ENCODE measurements at regions not wholly inside any gene's neighbourhood (a gene's known extent, or its start where the extent isn't known, plus 50 kb on each side); places are given as distances from the start of the nearest gene placed in this dataset.
"Not testable (repeated sequence)": the region's sequence is repeated elsewhere in the genome, so short reads cannot be mapped to it uniquely, and the experiment has no call there.

DNA sequence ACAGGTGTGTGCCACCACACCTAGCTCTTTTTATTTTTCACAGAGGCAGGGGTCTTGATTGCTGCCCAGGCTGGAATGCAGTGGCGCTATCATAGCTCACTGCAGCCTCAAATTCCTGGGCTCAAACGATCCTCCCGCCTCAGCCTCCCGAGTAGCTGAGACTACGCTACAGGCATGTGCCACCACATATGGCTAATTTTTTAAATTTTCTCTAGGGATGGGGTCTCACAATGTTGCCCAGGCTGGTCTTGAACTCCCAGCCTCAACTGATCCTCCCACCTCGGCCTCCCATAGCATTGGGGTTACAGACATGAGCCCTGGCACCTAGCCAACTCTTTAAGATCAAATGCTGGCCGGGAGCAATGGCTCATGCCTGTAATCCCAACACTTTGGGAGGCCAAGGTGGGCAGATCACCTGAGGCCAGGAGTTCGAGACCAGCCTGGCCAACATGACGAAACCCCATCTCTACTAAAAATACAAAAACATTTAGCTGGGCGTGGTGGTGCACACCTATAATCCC, 50.6 kb upstream of the MYL10 start:
- H3K4me2 ChIP-seq (ENCODE audit: low read length): not testable (repeated sequence)

DNA sequence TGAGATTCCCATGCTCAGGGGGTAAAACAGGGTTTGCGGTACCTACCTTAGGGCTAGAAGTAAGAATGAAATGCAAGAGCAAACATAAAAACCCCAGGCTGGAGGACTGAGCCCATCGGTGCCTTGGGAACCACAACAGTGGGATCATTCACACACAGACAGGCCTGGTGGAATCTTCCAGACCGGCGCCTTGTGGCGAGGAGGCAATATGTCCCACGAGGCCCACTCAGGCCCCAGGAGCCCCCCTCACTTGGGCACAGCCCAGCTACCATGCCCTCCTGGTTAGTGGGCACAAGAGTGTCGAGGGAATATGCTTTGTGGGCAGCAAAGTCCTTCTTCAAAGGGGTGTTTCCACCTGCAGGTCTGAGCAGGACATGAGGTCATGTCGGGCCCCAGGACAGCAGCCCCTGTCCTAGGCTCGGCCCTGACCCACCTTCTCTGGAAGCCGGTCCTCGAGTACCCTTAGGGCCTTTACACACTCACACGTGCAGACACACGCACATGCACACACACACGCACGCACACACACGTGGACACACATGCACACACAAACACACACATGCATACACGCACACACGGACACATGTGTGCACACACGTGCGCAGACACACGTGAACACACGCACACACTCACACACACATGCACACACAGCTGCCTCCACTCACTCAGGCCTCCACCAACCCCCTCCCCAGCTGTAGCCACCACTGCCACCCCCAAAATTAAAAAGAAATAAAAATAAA, 51.5 kb upstream of the MYL10 start:
- Histone ChIP-seq H3K9me2 (replicated peaks; ENCODE audit: control insufficient read depth, low read length) (no peaks in the 10 kb centered on the region), H3K27me3 (ENCODE audit: control insufficient read depth, low read length) (0 out of 2 replicates have a peak, but pooled peaks cover 2% of the 10 kb centered on the region), H3K79me2 (ENCODE audit: control insufficient read depth, low read length) (no peaks in the 10 kb centered on the region), H3K27ac (ENCODE audit: low read depth, low read length) (no peak overlapping the region), H3K36me3 (ENCODE audit: control insufficient read depth, low read length) (no peaks in the 10 kb centered on the region), H3F3A (ENCODE audit: control insufficient read depth, insufficient read depth) (no peaks in the 10 kb centered on the region), H4K20me1 (ENCODE audit: control insufficient read depth, insufficient read depth, low read depth, low read length) (no peaks in the 10 kb centered on the region), H3K4me2 (ENCODE audit: low read length) (no peak overlapping the region), H3K9me3 (ENCODE audit: control insufficient read depth, insufficient read depth, low read length) (no peaks in the 10 kb centered on the region), H3K4me1 (ENCODE audit: control insufficient read depth, low read length) (no peaks in the 10 kb centered on the region), H3K4me3 (ENCODE audit: low read length) (no peak overlapping the region)
- no peak for TF ChIP-seq EZH2phosphoT487 (IDR thresholded peaks at IDR 0.05; ENCODE audit: borderline replicate concordance, low read length)
- TF ChIP-seq, protein P1, sequence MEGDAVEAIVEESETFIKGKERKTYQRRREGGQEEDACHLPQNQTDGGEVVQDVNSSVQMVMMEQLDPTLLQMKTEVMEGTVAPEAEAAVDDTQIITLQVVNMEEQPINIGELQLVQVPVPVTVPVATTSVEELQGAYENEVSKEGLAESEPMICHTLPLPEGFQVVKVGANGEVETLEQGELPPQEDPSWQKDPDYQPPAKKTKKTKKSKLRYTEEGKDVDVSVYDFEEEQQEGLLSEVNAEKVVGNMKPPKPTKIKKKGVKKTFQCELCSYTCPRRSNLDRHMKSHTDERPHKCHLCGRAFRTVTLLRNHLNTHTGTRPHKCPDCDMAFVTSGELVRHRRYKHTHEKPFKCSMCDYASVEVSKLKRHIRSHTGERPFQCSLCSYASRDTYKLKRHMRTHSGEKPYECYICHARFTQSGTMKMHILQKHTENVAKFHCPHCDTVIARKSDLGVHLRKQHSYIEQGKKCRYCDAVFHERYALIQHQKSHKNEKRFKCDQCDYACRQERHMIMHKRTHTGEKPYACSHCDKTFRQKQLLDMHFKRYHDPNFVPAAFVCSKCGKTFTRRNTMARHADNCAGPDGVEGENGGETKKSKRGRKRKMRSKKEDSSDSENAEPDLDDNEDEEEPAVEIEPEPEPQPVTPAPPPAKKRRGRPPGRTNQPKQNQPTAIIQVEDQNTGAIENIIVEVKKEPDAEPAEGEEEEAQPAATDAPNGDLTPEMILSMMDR (IDR thresholded peaks at IDR 0.05; ENCODE audit: low read depth, low read length, poor library complexity, severe bottlenecking): no peak

More for the DNA sequence above, 50.6 kb upstream of the MYL10 start:
- not testable (repeated sequence) for H3K27ac ChIP-seq (ENCODE audit: low read depth, low read length); H3K27me3 ChIP-seq (ENCODE audit: control insufficient read depth, low read length); H3K9me2 ChIP-seq (replicated peaks; ENCODE audit: control insufficient read depth, low read length); H3K79me2 ChIP-seq (ENCODE audit: control insufficient read depth, low read length); H3K9me3 ChIP-seq (ENCODE audit: control insufficient read depth, insufficient read depth, low read length); H3K4me1 ChIP-seq (ENCODE audit: control insufficient read depth, low read length); H3K36me3 ChIP-seq (ENCODE audit: control insufficient read depth, low read length); H3F3A ChIP-seq (ENCODE audit: control insufficient read depth, insufficient read depth); H3K4me3 ChIP-seq (ENCODE audit: low read length); H4K20me1 ChIP-seq (ENCODE audit: control insufficient read depth, insufficient read depth, low read depth, low read length)

DNA sequence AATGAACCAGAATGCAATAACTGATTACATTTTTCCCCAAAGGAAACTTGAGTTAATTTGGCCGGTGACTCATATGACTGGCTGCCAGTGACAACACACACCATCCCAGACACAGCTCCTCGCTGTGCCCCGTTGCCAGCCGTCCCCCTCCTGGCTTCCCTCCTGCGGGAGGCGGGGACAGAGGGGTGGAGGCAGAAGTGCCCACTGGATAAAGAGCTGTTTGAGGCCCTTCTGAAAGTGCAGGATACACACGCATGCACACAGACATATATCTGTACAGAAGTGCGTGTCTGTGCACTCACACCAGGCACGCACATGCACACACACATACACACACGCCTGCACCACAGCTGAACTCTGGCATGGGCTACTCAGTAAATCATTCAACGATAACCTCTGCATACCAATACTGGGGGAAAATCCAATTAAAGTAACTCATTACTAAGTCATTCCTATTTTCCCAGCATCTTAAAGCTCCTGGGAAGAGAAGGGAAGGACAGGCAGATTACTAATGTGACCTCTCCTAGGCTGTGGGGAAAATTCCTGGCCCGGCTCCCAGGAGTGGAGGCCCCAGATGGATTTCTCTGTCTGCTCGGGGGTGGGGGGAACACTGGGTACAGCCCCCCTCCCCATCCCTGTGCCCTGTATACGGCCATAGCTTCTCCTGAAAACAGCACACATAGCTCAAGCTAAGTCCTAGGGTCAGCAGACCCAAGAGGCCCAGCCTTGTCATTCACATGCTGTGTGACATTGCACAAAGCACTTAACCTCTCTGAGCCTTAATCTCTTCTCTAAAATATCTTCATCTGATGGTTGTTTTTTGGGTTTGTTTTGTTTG, 52.3 kb upstream of the MYL10 start:
- Histone ChIP-seq H3F3A (ENCODE audit: control insufficient read depth, insufficient read depth) (no peaks in the 10 kb centered on the region), H3K36me3 (ENCODE audit: control insufficient read depth, low read length) (no peaks in the 10 kb centered on the region), H3K27ac (ENCODE audit: low read depth, low read length) (no peak overlapping the region), H3K9me2 (replicated peaks; ENCODE audit: control insufficient read depth, low read length) (no peaks in the 10 kb centered on the region), H3K4me1 (ENCODE audit: control insufficient read depth, low read length) (no peaks in the 10 kb centered on the region), H3K4me2 (ENCODE audit: low read length) (no peak overlapping the region), H4K20me1 (ENCODE audit: control insufficient read depth, insufficient read depth, low read depth, low read length) (no peaks in the 10 kb centered on the region), H3K79me2 (ENCODE audit: control insufficient read depth, low read length) (no peaks in the 10 kb centered on the region), H3K27me3 (ENCODE audit: control insufficient read depth, low read length) (0 out of 2 replicates have a peak, but pooled peaks cover 2% of the 10 kb centered on the region), H3K9me3 (ENCODE audit: control insufficient read depth, insufficient read depth, low read length) (no peaks in the 10 kb centered on the region), H3K4me3 (ENCODE audit: low read length) (no peak overlapping the region)
- TF ChIP-seq EZH2phosphoT487 (IDR thresholded peaks at IDR 0.05; ENCODE audit: borderline replicate concordance, low read length): no peak
- TF ChIP-seq, protein P1 (IDR thresholded peaks at IDR 0.05; ENCODE audit: low read depth, low read length, poor library complexity, severe bottlenecking): no peak

DNA sequence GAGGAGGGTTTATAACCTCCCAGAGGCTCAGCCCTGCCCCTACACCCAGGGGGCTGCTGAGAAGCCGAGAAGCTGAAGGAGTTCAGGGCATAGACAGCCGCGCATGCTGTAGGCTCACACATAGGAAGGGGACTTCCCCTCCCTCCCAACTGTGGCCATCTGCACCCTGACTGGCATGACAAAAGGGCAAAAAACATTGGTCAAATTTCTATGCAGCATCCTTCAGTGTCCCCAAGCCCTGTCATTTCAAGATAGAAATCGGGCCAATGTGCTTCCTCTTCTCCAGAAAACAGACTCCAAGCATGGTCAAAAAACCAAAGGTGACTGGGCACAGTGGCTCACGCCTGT, 55.9 kb upstream of the MYL10 start:
- peaks cover 13% of the 10 kb centered on the region for H3K4me1 ChIP-seq (ENCODE audit: control insufficient read depth, low read length)
- no peaks in the 10 kb centered on the region for H3K9me3 ChIP-seq (ENCODE audit: control insufficient read depth, insufficient read depth, low read length)
- no peak overlapping the region for H3K4me2 ChIP-seq (ENCODE audit: low read length)
- H3K4me3 ChIP-seq (ENCODE audit: low read length): no peak overlapping the region
- no peaks in the 10 kb centered on the region for H4K20me1 ChIP-seq (ENCODE audit: control insufficient read depth, insufficient read depth, low read depth, low read length)
- no peak overlapping the region for H3K27ac ChIP-seq (ENCODE audit: low read depth, low read length)
- 0 out of 2 replicates have a peak, but pooled peaks cover 2% of the 10 kb centered on the region for H3K27me3 ChIP-seq (ENCODE audit: control insufficient read depth, low read length)
- H3K36me3 ChIP-seq (ENCODE audit: control insufficient read depth, low read length): no peaks in the 10 kb centered on the region
- TF ChIP-seq, protein P1 (IDR thresholded peaks at IDR 0.05; ENCODE audit: low read depth, low read length, poor library complexity, severe bottlenecking): no peak
- no peak for TF ChIP-seq EZH2phosphoT487 (IDR thresholded peaks at IDR 0.05; ENCODE audit: borderline replicate concordance, low read length)
- no peaks in the 10 kb centered on the region for H3K79me2 ChIP-seq (ENCODE audit: control insufficient read depth, low read length)
- no peaks in the 10 kb centered on the region for H3F3A ChIP-seq (ENCODE audit: control insufficient read depth, insufficient read depth)
- no peaks in the 10 kb centered on the region for H3K9me2 ChIP-seq (replicated peaks; ENCODE audit: control insufficient read depth, low read length)
